HL-60 (cell line): ENCODE measurements at regions not wholly inside any gene's neighbourhood (a gene's known extent, or its start where the extent isn't known, plus 50 kb on each side); places are given as distances from the start of the nearest gene placed in this dataset.

Source experiments
- DNase-seq, 2 experiments: peaks; one replicate each; pipeline ENCODE4 v3.0.0-alpha.2; 2010 to 2020; ENCODE audit warnings: low read depth in 1 of 2, low spot score in 1 of 2
- H3K27ac ChIP-seq: fragments of 250-450 bp; sonication (Bioruptor Pico); replicated peaks from 2 replicates; pipeline ENCODE4 v1.5.1; 2020; ENCODE audit warnings: mild to moderate bottlenecking, moderate library complexity
- H3K27me3 ChIP-seq: fragments of 250-450 bp; sonication (Bioruptor Pico); 2 replicates; pipeline ENCODE4 v1.5.1; 2021; ENCODE audit warnings: mild to moderate bottlenecking, moderate library complexity; ENCODE audit not compliant: insufficient read depth, poor library complexity, severe bottlenecking
- H3K4me3 ChIP-seq: replicated peaks from 2 replicates; pipeline ENCODE4 v1.5.1; 2011; ENCODE audit warnings: mild to moderate bottlenecking, control low read depth, low read length; ENCODE audit not compliant: insufficient read depth
- GABPA ChIP-seq: IDR thresholded peaks from 2 replicates; pipeline ENCODE4 v1.6.1; 2012; ENCODE audit warnings: low read depth
- POLR2AphosphoS5 ChIP-seq: IDR thresholded peaks from 2 replicates; pipeline ENCODE4 v1.6.1; 2012; ENCODE audit warnings: low read depth
- SPI1 ChIP-seq: IDR thresholded peaks from 2 replicates; pipeline ENCODE4 v1.6.1; 2012; ENCODE audit warnings: low read depth, mild to moderate bottlenecking, borderline replicate concordance
- TF ChIP-seq, protein P1 (sequence below): IDR thresholded peaks from 2 replicates; pipeline ENCODE4 v1.6.1; 2012; ENCODE audit warnings: low read depth; ENCODE audit not compliant: insufficient replicate concordance
- TF ChIP-seq, protein P2 (sequence below): IDR thresholded peaks from one replicate; pipeline ENCODE4 v1.5.1; 2011; ENCODE audit warnings: low read length, control low read depth, inconsistent platforms; ENCODE audit not compliant: insufficient read depth

DNA sequence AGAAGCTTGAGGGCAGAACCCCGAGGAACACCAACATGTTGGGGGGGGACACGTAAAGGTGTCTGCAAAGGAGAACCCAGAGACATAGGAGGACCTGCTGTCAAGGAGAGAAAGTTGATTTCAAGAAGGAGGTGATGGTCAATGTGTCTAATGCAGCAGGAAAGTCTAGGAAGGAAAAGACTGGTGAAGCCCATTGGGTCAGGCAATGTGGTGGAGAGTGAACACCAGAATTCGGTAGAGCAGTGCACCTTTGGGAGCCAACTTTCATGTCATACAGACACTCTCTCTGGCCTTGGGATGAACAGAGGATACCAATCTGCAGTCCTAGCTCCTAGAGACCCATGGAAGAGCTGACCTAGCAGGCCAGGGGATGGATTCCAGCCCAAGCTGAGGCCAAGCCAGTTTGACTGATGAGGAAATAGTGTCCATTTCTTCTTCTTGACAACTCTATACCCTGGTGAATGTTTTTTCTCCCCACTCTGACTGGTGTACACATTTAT, 101.9 kb downstream of the MYCN start:
- no peak for DNase-seq
- H3K27me3 ChIP-seq = no peaks in the 10 kb centered on the region
- no peak for TF ChIP-seq POLR2AphosphoS5
- TF ChIP-seq, protein P1, sequence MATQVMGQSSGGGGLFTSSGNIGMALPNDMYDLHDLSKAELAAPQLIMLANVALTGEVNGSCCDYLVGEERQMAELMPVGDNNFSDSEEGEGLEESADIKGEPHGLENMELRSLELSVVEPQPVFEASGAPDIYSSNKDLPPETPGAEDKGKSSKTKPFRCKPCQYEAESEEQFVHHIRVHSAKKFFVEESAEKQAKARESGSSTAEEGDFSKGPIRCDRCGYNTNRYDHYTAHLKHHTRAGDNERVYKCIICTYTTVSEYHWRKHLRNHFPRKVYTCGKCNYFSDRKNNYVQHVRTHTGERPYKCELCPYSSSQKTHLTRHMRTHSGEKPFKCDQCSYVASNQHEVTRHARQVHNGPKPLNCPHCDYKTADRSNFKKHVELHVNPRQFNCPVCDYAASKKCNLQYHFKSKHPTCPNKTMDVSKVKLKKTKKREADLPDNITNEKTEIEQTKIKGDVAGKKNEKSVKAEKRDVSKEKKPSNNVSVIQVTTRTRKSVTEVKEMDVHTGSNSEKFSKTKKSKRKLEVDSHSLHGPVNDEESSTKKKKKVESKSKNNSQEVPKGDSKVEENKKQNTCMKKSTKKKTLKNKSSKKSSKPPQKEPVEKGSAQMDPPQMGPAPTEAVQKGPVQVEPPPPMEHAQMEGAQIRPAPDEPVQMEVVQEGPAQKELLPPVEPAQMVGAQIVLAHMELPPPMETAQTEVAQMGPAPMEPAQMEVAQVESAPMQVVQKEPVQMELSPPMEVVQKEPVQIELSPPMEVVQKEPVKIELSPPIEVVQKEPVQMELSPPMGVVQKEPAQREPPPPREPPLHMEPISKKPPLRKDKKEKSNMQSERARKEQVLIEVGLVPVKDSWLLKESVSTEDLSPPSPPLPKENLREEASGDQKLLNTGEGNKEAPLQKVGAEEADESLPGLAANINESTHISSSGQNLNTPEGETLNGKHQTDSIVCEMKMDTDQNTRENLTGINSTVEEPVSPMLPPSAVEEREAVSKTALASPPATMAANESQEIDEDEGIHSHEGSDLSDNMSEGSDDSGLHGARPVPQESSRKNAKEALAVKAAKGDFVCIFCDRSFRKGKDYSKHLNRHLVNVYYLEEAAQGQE = no peak
- no peak for TF ChIP-seq SPI1
- TF ChIP-seq, protein P2, sequence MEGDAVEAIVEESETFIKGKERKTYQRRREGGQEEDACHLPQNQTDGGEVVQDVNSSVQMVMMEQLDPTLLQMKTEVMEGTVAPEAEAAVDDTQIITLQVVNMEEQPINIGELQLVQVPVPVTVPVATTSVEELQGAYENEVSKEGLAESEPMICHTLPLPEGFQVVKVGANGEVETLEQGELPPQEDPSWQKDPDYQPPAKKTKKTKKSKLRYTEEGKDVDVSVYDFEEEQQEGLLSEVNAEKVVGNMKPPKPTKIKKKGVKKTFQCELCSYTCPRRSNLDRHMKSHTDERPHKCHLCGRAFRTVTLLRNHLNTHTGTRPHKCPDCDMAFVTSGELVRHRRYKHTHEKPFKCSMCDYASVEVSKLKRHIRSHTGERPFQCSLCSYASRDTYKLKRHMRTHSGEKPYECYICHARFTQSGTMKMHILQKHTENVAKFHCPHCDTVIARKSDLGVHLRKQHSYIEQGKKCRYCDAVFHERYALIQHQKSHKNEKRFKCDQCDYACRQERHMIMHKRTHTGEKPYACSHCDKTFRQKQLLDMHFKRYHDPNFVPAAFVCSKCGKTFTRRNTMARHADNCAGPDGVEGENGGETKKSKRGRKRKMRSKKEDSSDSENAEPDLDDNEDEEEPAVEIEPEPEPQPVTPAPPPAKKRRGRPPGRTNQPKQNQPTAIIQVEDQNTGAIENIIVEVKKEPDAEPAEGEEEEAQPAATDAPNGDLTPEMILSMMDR = no peak
- no peak for TF ChIP-seq GABPA
- H3K4me3 ChIP-seq = no peak overlapping the region
- H3K27ac ChIP-seq = no peak overlapping the region

DNA sequence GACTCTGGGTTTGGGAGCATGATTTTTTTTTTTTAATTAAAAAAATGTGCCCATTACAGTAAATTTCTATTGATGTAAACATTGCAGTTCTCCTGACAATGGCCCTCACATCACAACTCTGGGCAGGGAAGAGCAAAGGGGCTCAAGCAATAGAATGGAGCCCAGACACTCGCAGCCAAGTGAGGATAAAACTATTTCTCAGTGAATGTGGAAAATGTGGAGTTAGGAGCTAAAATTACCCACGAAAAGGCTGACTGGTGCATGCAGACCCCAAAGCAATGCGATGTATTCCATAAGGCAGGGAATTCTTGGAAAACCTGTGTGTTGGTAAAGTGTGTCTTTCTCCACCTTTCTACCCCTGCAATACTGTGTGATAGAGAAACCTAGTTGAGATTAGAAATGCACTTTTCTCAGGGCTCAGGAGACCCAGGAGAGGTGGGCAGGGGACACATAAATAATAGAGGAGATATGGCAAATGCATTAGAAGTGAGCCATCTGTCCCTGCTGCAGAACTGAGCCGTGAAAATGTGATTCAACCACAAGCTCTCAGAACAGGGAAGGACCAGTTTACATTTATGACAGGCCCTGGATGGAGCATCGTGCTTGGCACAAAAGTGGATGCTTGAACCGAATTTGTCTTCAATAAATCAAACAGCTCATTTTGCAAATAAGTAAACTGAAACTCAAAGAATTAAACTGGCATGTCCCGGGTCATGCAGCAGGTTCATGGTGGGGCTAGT, 100.1 kb downstream of the MYCN start:
- no peak for DNase-seq
- no peak overlapping the region for H3K4me3 ChIP-seq
- TF ChIP-seq, protein P2 = no peak
- TF ChIP-seq SPI1 (no peak), POLR2AphosphoS5 (no peak)
- H3K27me3 ChIP-seq = no peaks in the 10 kb centered on the region
- H3K27ac ChIP-seq = no peak overlapping the region

DNA sequence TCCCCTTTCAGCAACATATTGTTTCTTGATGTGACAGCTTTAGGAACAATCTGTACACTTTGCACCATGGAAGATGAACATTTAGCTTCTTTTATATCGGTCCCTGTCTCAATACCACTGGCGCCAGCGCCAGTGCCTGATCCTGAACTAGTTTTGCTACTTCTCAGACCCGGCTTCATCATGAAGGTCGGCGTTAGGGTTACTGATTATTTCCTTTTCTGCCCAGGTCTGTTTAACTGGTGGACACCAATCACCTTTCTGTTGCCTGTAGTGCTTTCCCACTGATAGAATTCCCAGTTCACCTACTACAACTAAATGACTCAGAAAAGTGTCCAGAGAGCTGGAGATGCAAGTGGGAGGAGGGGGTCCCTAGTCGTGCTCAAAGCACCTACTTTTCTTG, 99.5 kb downstream of the MYCN start:
- TF ChIP-seq GABPA = no peak
- TF ChIP-seq, protein P1 = no peak
- no peak overlapping the region for H3K27ac ChIP-seq

DNA sequence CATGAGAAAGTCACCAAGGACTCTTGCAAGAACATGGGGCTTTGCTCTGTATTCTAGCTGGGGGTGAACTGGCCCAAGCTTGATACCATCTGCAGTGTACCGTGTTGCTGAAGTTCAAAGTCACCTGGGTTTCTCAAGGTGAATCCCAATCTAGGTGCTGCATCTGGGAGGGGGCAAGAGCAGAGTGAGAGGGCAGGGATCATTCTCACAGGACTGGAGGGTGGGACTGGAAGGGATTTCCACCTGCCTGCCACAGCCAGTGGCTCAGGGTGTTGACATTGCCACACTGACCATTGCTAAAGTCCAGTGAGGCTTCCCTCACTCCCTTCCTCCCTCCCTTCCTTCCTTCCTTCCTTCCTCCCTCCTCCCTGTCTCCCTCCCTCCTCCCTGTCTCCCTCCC, 98.7 kb downstream of the MYCN start:
- no peaks in the 10 kb centered on the region for H3K27me3 ChIP-seq
- TF ChIP-seq GABPA = no peak
- H3K27ac ChIP-seq = no peak overlapping the region
- DNase-seq = no peak
- no peak overlapping the region for H3K4me3 ChIP-seq

More for the DNA sequence above, 99.5 kb downstream of the MYCN start:
- Histone ChIP-seq H3K4me3 (no peak overlapping the region), H3K27me3 (no peaks in the 10 kb centered on the region)
- no peak for DNase-seq

DNA sequence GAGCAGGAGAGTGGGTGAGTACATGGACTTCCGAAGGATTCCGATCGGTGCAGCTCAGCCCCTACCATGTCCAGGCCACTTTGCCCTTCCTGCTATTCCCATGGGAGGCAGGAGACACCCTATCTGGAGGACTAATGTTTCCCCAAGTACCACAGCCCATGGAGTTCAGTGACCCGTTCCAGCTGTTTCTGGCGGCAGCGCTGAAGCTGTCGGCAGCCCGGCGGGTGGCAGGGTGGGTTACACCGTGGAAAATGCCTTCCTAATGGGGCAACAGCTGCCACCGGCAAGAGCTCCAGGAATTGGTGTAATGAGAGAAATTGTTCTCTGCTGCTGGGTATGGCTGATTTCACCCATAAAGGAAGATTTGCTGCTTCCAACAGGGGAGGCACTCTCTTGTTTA, 98.3 kb downstream of the MYCN start:
- H3K4me3 ChIP-seq = no peak overlapping the region
- no peaks in the 10 kb centered on the region for H3K27me3 ChIP-seq
- no peak overlapping the region for H3K27ac ChIP-seq
- TF ChIP-seq GABPA (no peak), SPI1 (no peak)
- no peak for DNase-seq
